ENCODE measurements at regions not wholly inside any gene's neighbourhood (a gene's known extent, or its start where the extent isn't known, plus 50 kb on each side); places are given as distances from the start of the nearest gene placed in this dataset.

DNA sequence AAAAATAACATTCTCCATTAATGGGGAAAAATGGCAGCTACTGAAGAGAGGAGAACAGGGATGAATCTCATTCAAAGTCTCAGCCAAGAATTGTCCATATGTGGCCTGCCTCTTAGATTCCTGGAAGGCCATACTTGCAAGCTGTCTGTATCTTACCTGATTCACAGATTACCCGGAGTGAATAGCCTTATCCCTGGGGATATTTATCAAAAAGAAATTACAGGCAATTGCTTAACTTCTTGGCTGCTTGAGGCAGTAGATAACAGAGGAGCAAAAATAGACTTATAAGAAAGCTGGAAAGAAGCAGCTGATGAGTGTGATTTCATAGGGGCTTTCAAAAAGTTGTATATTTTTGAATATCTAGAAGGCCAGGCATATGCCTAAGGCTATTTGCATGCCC is 68.8 kb upstream of the PPP1R2C start:
- ATAC-seq (no peak), FAIRE-seq (no peak), DNase-seq (no peak)
- H3K9me3 ChIP-seq = no peaks in the 10 kb centered on the region
- no peak for TF ChIP-seq CTCF (IDR thresholded peaks at IDR 0.05)
- peaks cover 0 to 6% (median 0%) of the 10 kb centered on the region in 4 donors for H3K27me3 ChIP-seq
- 39 to 42% methylated on average over 1 of the region's 1 CpG for WGBS, 2 donors
- intact Hi-C loops (cut with DNase I) = no loop called here
- H3K27ac ChIP-seq = no peak overlapping the region
- H3K36me3 ChIP-seq = no peaks in the 10 kb centered on the region
- no peaks in the 10 kb centered on the region for H3K4me1 ChIP-seq
- H3K4me3 ChIP-seq = no peak overlapping the region

GRCh38 chrX:42855259-42855658 is 77.3 kb upstream of the PPP1R2C start:
- Histone ChIP-seq H3K9me3 (no peaks in the 10 kb centered on the region), H3K27me3 (no peaks in the 10 kb centered on the region), H3K4me3 (no peak overlapping the region), H3K27ac (no peak overlapping the region), H3K36me3 (no peaks in the 10 kb centered on the region), H3K4me1 (no peaks in the 10 kb centered on the region)
- DNase-seq = no peak
- TF ChIP-seq CTCF (IDR thresholded peaks at IDR 0.05) = no peak
- intact Hi-C loops (cut with DNase I) = no loop called here
- ATAC-seq = no peak
- WGBS, 2 donors = 56 to 69% methylated on average over 2 of the region's 2 CpGs
- peak; percentile 93 for FAIRE-seq

DNA sequence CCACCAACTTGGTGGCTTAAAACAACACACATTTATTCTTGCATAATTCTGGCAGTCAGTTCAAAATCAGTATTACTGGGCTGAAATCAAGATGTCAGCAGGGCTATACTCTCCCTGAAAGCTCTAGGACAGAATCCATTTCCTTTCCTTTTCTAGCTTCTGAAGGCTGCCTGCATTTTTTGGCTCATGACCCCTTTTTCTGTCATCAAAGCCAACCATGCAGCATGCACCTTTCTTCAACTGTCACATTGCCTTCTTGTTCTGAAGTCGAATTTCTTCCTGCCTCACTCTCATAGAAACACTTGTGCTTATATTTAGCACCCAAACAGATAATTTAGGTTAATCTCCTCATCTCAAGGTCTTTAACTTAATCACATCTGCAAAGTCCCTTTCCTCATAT is 79.8 kb upstream of the PPP1R2C start:
- no peak for FAIRE-seq

DNA sequence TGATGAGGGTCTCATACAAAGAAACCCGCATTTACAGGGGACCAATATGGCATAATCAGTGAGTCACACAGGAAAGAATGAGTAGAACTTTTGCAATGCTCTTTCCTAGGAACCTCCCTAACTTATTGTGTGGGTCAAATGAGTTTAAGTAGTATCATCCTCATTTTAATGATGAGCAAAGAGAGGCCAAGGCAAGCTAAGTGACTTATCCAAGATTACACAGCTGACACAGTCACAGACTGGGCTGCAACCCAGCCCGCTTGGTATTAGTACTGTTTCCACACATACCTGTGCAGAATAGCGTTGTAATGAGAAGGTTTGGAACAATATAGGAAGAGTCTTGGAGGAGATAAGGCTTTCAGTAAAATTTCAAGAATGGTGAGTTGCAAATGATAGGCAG is 91.0 kb upstream of the PPP1R2C start:
- H3K27me3 ChIP-seq = no peaks in the 10 kb centered on the region
- no peak for FAIRE-seq
- no peak for ATAC-seq
- no peaks in the 10 kb centered on the region for H3K4me1 ChIP-seq
- no peaks in the 10 kb centered on the region for H3K36me3 ChIP-seq
- TF ChIP-seq CTCF (IDR thresholded peaks at IDR 0.05) = no peak
- no peaks in the 10 kb centered on the region for H3K9me3 ChIP-seq
- intact Hi-C loops (cut with DNase I) = no loop called here
- no peak for DNase-seq
- no peak overlapping the region for H3K27ac ChIP-seq
- H3K4me3 ChIP-seq = no peak overlapping the region
- WGBS, 2 donors = 77 to 86% methylated on average over 3 of the region's 3 CpGs

More for the DNA sequence above, 79.8 kb upstream of the PPP1R2C start:
- no peak for TF ChIP-seq CTCF (IDR thresholded peaks at IDR 0.05)
- no peak for DNase-seq
- 11 to 58% methylated on average over 1 of the region's 1 CpG for WGBS, 2 donors
- no peak overlapping the region for H3K4me3 ChIP-seq
- ATAC-seq = no peak
- H3K4me1 ChIP-seq = no peaks in the 10 kb centered on the region
- H3K27me3 ChIP-seq = peaks cover 0 to 4% (median 0%) of the 10 kb centered on the region in 4 donors
- H3K9me3 ChIP-seq = no peaks in the 10 kb centered on the region
- H3K27ac ChIP-seq = no peak overlapping the region
- intact Hi-C loops (cut with DNase I) = no loop called here
- no peaks in the 10 kb centered on the region for H3K36me3 ChIP-seq

DNA sequence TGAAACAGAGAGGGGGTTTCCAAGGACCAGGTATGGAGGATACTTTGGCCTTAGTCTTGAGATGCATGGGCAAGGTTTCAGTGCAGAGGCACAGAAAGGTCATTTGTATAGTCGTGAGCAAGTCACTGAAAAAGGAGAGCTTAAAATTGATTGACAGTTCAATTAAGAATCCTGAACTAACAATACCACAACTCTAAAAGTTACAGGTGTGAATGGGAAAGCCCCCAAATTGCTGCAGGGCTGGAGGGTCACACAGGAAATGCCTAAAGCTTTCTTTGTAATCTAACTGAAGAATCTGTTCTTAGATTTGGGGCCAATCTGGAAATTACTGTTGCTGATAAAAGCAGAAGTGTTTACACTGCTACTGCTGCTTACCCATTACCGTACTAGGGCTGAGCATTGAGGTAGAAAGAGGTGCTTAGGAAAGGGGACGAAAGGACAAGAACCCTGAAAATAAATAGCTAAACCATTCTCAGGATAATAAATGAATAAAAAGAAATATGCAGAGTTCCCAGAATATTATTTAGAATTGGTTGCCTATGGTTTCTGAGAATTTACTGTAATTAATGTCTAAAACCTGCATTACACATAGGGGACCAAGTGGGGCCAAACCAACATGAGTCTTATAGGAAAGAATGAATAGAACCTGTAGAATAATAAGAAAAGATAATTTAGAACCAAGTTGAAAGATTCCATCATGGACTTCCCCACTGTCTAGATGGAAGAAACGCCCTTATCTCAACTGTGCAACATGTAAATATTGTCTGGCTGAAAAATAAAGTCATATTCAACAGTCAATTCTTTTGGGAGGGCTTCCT is 91.9 kb upstream of the PPP1R2C start:
- H3K36me3 ChIP-seq = no peaks in the 10 kb centered on the region
- TF ChIP-seq CTCF (IDR thresholded peaks at IDR 0.05) = no peak
- DNase-seq (no peak), FAIRE-seq (no peak), ATAC-seq (no peak)
- no peaks in the 10 kb centered on the region for H3K4me1 ChIP-seq
- no peak overlapping the region for H3K27ac ChIP-seq
- intact Hi-C loops (cut with DNase I) = no loop called here
- no peaks in the 10 kb centered on the region for H3K27me3 ChIP-seq
- H3K9me3 ChIP-seq = no peaks in the 10 kb centered on the region
- no peak overlapping the region for H3K4me3 ChIP-seq
- 53 to 80% methylated on average over 4 of the region's 4 CpGs for WGBS, 2 donors
